Lower lobe of right lung (tissue), 2 donors: ENCODE measurements at regions not wholly inside any gene's neighbourhood (a gene's known extent, or its start where the extent isn't known, plus 50 kb on each side); places are given as distances from the start of the nearest gene placed in this dataset.

ENCODE experiments used
- ATAC-seq, 2 donors: fragments of 200-7000 bp; cut with Tn5 transposase; one replicate each; pipeline ENCODE4 v1.9.1; 2020 to 2022; ENCODE audit warnings: mild to moderate bottlenecking in 2 of 2, moderate library complexity in 2 of 2
- DNase-seq: peaks from one replicate; pipeline ENCODE4 v3.0.0-alpha.2; 2020
- H3K27ac ChIP-seq: fragments of 200-600 bp; one replicate; pipeline ENCODE4 v1.8.0; 2022
- H3K27me3 ChIP-seq: fragments of 200-600 bp; one replicate; pipeline ENCODE4 v1.8.0; 2022; ENCODE audit warnings: low read depth
- H3K36me3 ChIP-seq: fragments of 200-600 bp; one replicate; pipeline ENCODE4 v1.8.0; 2022; ENCODE audit warnings: mild to moderate bottlenecking
- H3K4me1 ChIP-seq: fragments of 200-600 bp; one replicate; pipeline ENCODE4 v1.8.0; 2022
- H3K4me3 ChIP-seq: fragments of 200-600 bp; one replicate; pipeline ENCODE4 v1.8.0; 2022; ENCODE audit warnings: mild to moderate bottlenecking
- H3K9me3 ChIP-seq: fragments of 200-600 bp; one replicate; pipeline ENCODE4 v1.8.0; 2022
- CTCF ChIP-seq: fragments of 200-600 bp; IDR thresholded peaks from one replicate; pipeline ENCODE4 v1.8.0; 2022; ENCODE audit warnings: antibody characterized with exemption, mild to moderate bottlenecking
- intact Hi-C: fragments of 100-400 bp; cut with DNase I; formaldehyde crosslinking; loops from one replicate; pipeline ENCODE4 v1.11.0; 2022
- donor health status: DM: no; HTN: yes; CAD: no; lungs with severe emphysema.

- TF ChIP-seq CTCF = no peak
- Histone ChIP-seq H3K4me3 (no peak overlapping the region), H3K27me3 (no peaks in the 10 kb centered on the region), H3K27ac (no peak overlapping the region), H3K36me3 (no peaks in the 10 kb centered on the region), H3K9me3 (no peaks in the 10 kb centered on the region), H3K4me1 (no peaks in the 10 kb centered on the region)
- DNase-seq = no peak
- intact Hi-C loops = no loop called here
- ATAC-seq = no peak
Observed at GRCh38 chr2:34827398-34827797, 1228.3 kb upstream of the FAM98A start.

- intact Hi-C loops = no loop called here
- H3K27me3 ChIP-seq = no peaks in the 10 kb centered on the region
- no peak for DNase-seq
- no peak overlapping the region for H3K27ac ChIP-seq
- H3K36me3 ChIP-seq = no peaks in the 10 kb centered on the region
- H3K9me3 ChIP-seq = no peaks in the 10 kb centered on the region
- TF ChIP-seq CTCF = no peak
- ATAC-seq = no peak
- no peaks in the 10 kb centered on the region for H3K4me1 ChIP-seq
- H3K4me3 ChIP-seq = no peak overlapping the region
Observed at GRCh38 chr2:34825686-34826085, 1226.6 kb upstream of the FAM98A start.

GRCh38 chr2:34822616-34823015 is 1223.5 kb upstream of the FAM98A start:
- no peaks in the 10 kb centered on the region for H3K27me3 ChIP-seq
- TF ChIP-seq CTCF = no peak
- H3K4me3 ChIP-seq = no peak overlapping the region
- H3K4me1 ChIP-seq = no peaks in the 10 kb centered on the region
- H3K9me3 ChIP-seq = no peaks in the 10 kb centered on the region
- H3K36me3 ChIP-seq = no peaks in the 10 kb centered on the region
- no peak for DNase-seq
- H3K27ac ChIP-seq = no peak overlapping the region
- intact Hi-C loops = no loop called here
- ATAC-seq = no peak

GRCh38 chr2:34815052-34815741 is 1216.1 kb upstream of the FAM98A start:
- no peaks in the 10 kb centered on the region for H3K27me3 ChIP-seq
- H3K4me1 ChIP-seq = no peaks in the 10 kb centered on the region
- no peak for TF ChIP-seq CTCF
- no peak for ATAC-seq
- no peak overlapping the region for H3K4me3 ChIP-seq
- no peak for DNase-seq
- H3K36me3 ChIP-seq = no peaks in the 10 kb centered on the region
- no peaks in the 10 kb centered on the region for H3K9me3 ChIP-seq
- intact Hi-C loops = no loop called here
- H3K27ac ChIP-seq = no peak overlapping the region

GRCh38 chr2:34810456-34810855 is 1211.4 kb upstream of the FAM98A start:
- ATAC-seq (no peak), DNase-seq (no peak)
- intact Hi-C loops = no loop called here
- H3K4me1 ChIP-seq = no peaks in the 10 kb centered on the region
- H3K36me3 ChIP-seq = no peaks in the 10 kb centered on the region
- H3K9me3 ChIP-seq = no peaks in the 10 kb centered on the region
- no peak overlapping the region for H3K27ac ChIP-seq
- TF ChIP-seq CTCF = no peak
- H3K4me3 ChIP-seq = no peak overlapping the region
- no peaks in the 10 kb centered on the region for H3K27me3 ChIP-seq
